IMR-90 (cell line): ENCODE measurements at regions not wholly inside any gene's neighbourhood (a gene's known extent, or its start where the extent isn't known, plus 50 kb on each side); places are given as distances from the start of the nearest gene placed in this dataset.

Source experiments
- ATAC-seq: fragments of 200-7000 bp; cut with Tn5 transposase; 2 replicates; pipeline ENCODE4 v1.9.1; 2020; ENCODE audit warnings: low read depth, mild to moderate bottlenecking, moderate library complexity
- BruUV-seq: library from RNA; stranded (reverse); fragments of 400-500 nt; replicated peaks from 2 replicates; lab custom pipeline; 2021; lab: Mats Ljungman, UMichigan
- CTCF ChIA-PET: fragments of 300-600 bp; formaldehyde crosslinking; extraction: SDS; loops from one replicate; lab custom pipeline; 2021; ENCODE audit warnings: antibody characterized with exemption; lab: Yijun Ruan, JAX
- POLR2A ChIA-PET: fragments of 300-600 bp; sonication (Branson Sonifier 250); formaldehyde crosslinking; loops from one replicate; lab custom pipeline; 2022; ENCODE audit warnings: antibody characterized with exemption; ENCODE audit not compliant: unreplicated experiment; lab: Charles Lee
- DNase-seq: peaks from one replicate; pipeline ENCODE4 v3.0.0; 2013
- H2AFZ ChIP-seq: replicated peaks from 2 replicates; pipeline ENCODE3; 2013; ENCODE audit warnings: low read length, mild to moderate bottlenecking; ENCODE audit not compliant: poor library complexity
- H2AK5ac ChIP-seq: 2 replicates; pipeline ENCODE4 v1.6.1; 2013; ENCODE audit warnings: low read depth, low read length, inconsistent platforms
- H2AK9ac ChIP-seq: replicated peaks from 2 replicates; pipeline ENCODE3; 2013; ENCODE audit warnings: mild to moderate bottlenecking, low read depth, low read length, moderate library complexity; ENCODE audit not compliant: poor library complexity
- H2BK120ac ChIP-seq: 2 replicates; pipeline ENCODE4 v1.6.1; 2013; ENCODE audit warnings: low read depth, low read length, inconsistent platforms
- H2BK15ac ChIP-seq: 3 replicates; pipeline ENCODE4 v1.6.1; 2013; ENCODE audit warnings: low read depth, low read length, inconsistent platforms
- H2BK20ac ChIP-seq: 2 replicates; pipeline ENCODE4 v1.6.1; 2013; ENCODE audit warnings: low read depth, mild to moderate bottlenecking, inconsistent platforms, low read length, moderate library complexity
- H2BK5ac ChIP-seq: 2 replicates; pipeline ENCODE4 v1.6.1; 2013; ENCODE audit warnings: mild to moderate bottlenecking, low read depth, low read length, inconsistent platforms; ENCODE audit not compliant: poor library complexity, severe bottlenecking
- H3K14ac ChIP-seq: replicated peaks from 2 replicates; pipeline ENCODE4 v1.6.1; 2013; ENCODE audit warnings: low read depth, low read length, inconsistent platforms
- H3K18ac ChIP-seq: 2 replicates; pipeline ENCODE4 v1.6.1; 2013; ENCODE audit warnings: low read depth, low read length, control low read depth
- H3K23ac ChIP-seq: 2 replicates; pipeline ENCODE4 v1.6.1; 2013; ENCODE audit warnings: low read depth, low read length, inconsistent platforms
- H3K27ac ChIP-seq: 2 replicates; pipeline ENCODE4 v1.5.1; 2013; ENCODE audit warnings: mild to moderate bottlenecking, control low read depth, low read length; ENCODE audit not compliant: insufficient read depth
- H3K27me3 ChIP-seq: 2 replicates; pipeline ENCODE4 v1.6.1; 2013; ENCODE audit warnings: low read length; ENCODE audit not compliant: control insufficient read depth, insufficient read depth
- H3K36me3 ChIP-seq: 2 replicates; pipeline ENCODE4 v1.6.1; 2013; ENCODE audit warnings: low read length, mixed read lengths; ENCODE audit not compliant: control insufficient read depth, insufficient read depth
- H3K4ac ChIP-seq: 2 replicates; pipeline ENCODE4 v1.6.1; 2013; ENCODE audit warnings: low read depth, low read length, inconsistent platforms
- H3K4me1 ChIP-seq: 2 replicates; pipeline ENCODE4 v1.6.1; 2013; ENCODE audit warnings: low read length, mixed read lengths; ENCODE audit not compliant: control insufficient read depth, insufficient read depth
- H3K4me2 ChIP-seq: 2 replicates; pipeline ENCODE4 v1.6.1; 2013; ENCODE audit warnings: low read depth, mild to moderate bottlenecking, control low read depth, low read length, moderate library complexity
- H3K4me3 ChIP-seq: 2 replicates; pipeline ENCODE4 v1.5.1; 2013; ENCODE audit warnings: low read depth, mild to moderate bottlenecking, control low read depth, low read length, moderate library complexity; ENCODE audit not compliant: insufficient read depth
- H3K56ac ChIP-seq: 2 replicates; pipeline ENCODE4 v1.6.1; 2013; ENCODE audit warnings: low read length, inconsistent platforms; ENCODE audit not compliant: insufficient read depth; ENCODE audit errors: extremely low read depth
- H3K79me1 ChIP-seq, 2 experiments: 2 replicates each; pipeline ENCODE4 v1.6.1; 2013; ENCODE audit warnings: low read length in 2 of 2, inconsistent platforms in 1 of 2, low read depth in 1 of 2
- H3K9ac ChIP-seq: 2 replicates; pipeline ENCODE4 v1.6.1; 2013; ENCODE audit warnings: low read depth, low read length, control low read depth
- H3K9me1 ChIP-seq: 2 replicates; pipeline ENCODE4 v1.6.1; 2013; ENCODE audit warnings: low read length, inconsistent platforms; ENCODE audit not compliant: insufficient read depth
- H3K9me3 ChIP-seq: 2 replicates; pipeline ENCODE4 v1.6.1; 2013; ENCODE audit warnings: low read length; ENCODE audit not compliant: control insufficient read depth, insufficient read depth
- H4K20me1 ChIP-seq: 2 replicates; pipeline ENCODE4 v1.6.1; 2013; ENCODE audit warnings: low read length, inconsistent platforms; ENCODE audit not compliant: insufficient read depth
- H4K5ac ChIP-seq: 2 replicates; pipeline ENCODE4 v1.6.1; 2013; ENCODE audit warnings: mild to moderate bottlenecking, low read depth, low read length, control low read depth
- H4K8ac ChIP-seq, 2 experiments: 2 replicates each; pipeline ENCODE4 v1.6.1; 2013; ENCODE audit warnings: low read depth in 2 of 2, low read length in 2 of 2, control low read depth in 1 of 2, inconsistent platforms in 1 of 2
- H4K91ac ChIP-seq: 2 replicates; pipeline ENCODE4 v1.6.1; 2013; ENCODE audit warnings: low read depth, low read length, inconsistent platforms; ENCODE audit not compliant: insufficient read depth
- MAFK ChIP-seq: IDR thresholded peaks from 2 replicates; pipeline ENCODE4 v1.6.1; 2012; ENCODE audit warnings: low read depth, low read length, improper control_type of control experiment
- WGBS, 2 experiments: methylation state at CpG; one replicate each; pipeline versions ENCODE4 v1.1.5 to v1.1.7; 2013; ENCODE audit warnings: missing lambda C conversion rate in 2 of 2; ENCODE audit not compliant: insufficient read length in 1 of 2; ENCODE audit errors: extremely low coverage in 2 of 2; 5-methylcytosine and 5-hydroxymethylcytosine counted together
- dilution Hi-C: fragments of 300-500 bp; cut with HindIII; formaldehyde crosslinking; loops from one replicate; pipeline ENCODE4 v1.14.3; 2018; ENCODE audit warnings: low sequenced_read_pairs; ENCODE audit not compliant: unreplicated experiment
- in situ Hi-C: fragments of 300-500 bp; cut with MboI; formaldehyde crosslinking; loops from 3 replicates; pipeline ENCODE4 v1.14.3; 2019; ENCODE audit warnings: low sequenced_read_pairs, inconsistent platforms, mixed read lengths
- intact Hi-C: fragments of 100-400 bp; cut with micrococcal nuclease; formaldehyde crosslinking; loops from 2 replicates; pipeline ENCODE4 v1.10.0; 2022

GRCh38 chr2:101612019-101612418 lies 85.5 kb upstream of the MAP4K4 start:
- no TSS peak for BruUV-seq
- H3K9me1 ChIP-seq = no peaks in the 10 kb centered on the region
- no peak overlapping the region for H3K18ac ChIP-seq
- H2AK9ac ChIP-seq = no peak overlapping the region
- no peak overlapping the region for H4K5ac ChIP-seq
- WGBS, 2 experiments = 80 to 100% methylated on average over 1 of the region's 3 CpGs
- no peaks in the 10 kb centered on the region for H3K9me3 ChIP-seq
- no peak overlapping the region for H2BK120ac ChIP-seq
- ATAC-seq (no peak), DNase-seq (no peak)
- H3K23ac ChIP-seq = no peak overlapping the region
- no peak overlapping the region for H3K14ac ChIP-seq
- no peak overlapping the region for H4K8ac ChIP-seq
- H3K4me2 ChIP-seq = no peak overlapping the region
- H3K4ac ChIP-seq = no peak overlapping the region
- POLR2A ChIA-PET = no interaction called here
- intact Hi-C loops = no loop called here
- H2AFZ ChIP-seq = no peak overlapping the region
- in situ Hi-C loops = no loop called here
- dilution Hi-C loops = no loop called here
- H4K20me1 ChIP-seq = no peaks in the 10 kb centered on the region
- H2BK15ac ChIP-seq = no peak overlapping the region
- H3K4me1 ChIP-seq = peaks cover 4% of the 10 kb centered on the region
- CTCF ChIA-PET = no interaction called here
- no peak overlapping the region for H4K91ac ChIP-seq
- no peaks in the 10 kb centered on the region for H3K27me3 ChIP-seq
- H3K36me3 ChIP-seq = no peaks in the 10 kb centered on the region
- H2BK5ac ChIP-seq = no peak overlapping the region
- H3K9ac ChIP-seq = no peak overlapping the region
- no peak overlapping the region for H3K56ac ChIP-seq
- no peak overlapping the region for H3K4me3 ChIP-seq
- H2BK20ac ChIP-seq = no peak overlapping the region
- H2AK5ac ChIP-seq = no peak overlapping the region
- no peak overlapping the region for H3K27ac ChIP-seq
- H3K79me1 ChIP-seq = no peaks in the 10 kb centered on the region
- TF ChIP-seq MAFK = no peak
